Testis (tissue), 2 donors: ENCODE measurements at regions not wholly inside any gene's neighbourhood (a gene's known extent, or its start where the extent isn't known, plus 50 kb on each side); places are given as distances from the start of the nearest gene placed in this dataset.

ENCODE experiments used
- DNase-seq: peaks from one replicate; pipeline ENCODE4 v3.0.0-alpha.2; 2019
- H3K27ac ChIP-seq, 2 donors: fragments of 200-600 bp; sonication (generic); one replicate each; pipeline ENCODE4 v1.5.1; 2019
- H3K27me3 ChIP-seq: fragments of 200-600 bp; sonication (generic); one replicate; pipeline ENCODE4 v1.5.1; 2019
- H3K36me3 ChIP-seq: fragments of 200-600 bp; sonication (generic); one replicate; pipeline ENCODE4 v1.5.1; 2017; ENCODE audit warnings: low read depth; ENCODE audit errors: missing control alignments
- H3K4me1 ChIP-seq: fragments of 200-600 bp; sonication (generic); one replicate; pipeline ENCODE4 v1.5.1; 2019
- H3K4me3 ChIP-seq, 2 donors: fragments of 200-600 bp; sonication (generic); one replicate each; pipeline ENCODE4 v1.5.1; 2017 to 2019
- H3K9me3 ChIP-seq: fragments of 200-600 bp; sonication (generic); one replicate; pipeline ENCODE4 v1.5.1; 2017
- POLR2A ChIP-seq: fragments of 450-650 bp; IDR thresholded peaks from one replicate; pipeline ENCODE4 v1.6.1; 2017; ENCODE audit warnings: antibody characterized with exemption, mild to moderate bottlenecking, moderate library complexity
- WGBS, 2 donors: methylation state at CpG; one replicate each; pipeline ENCODE4 v1.1.5; 2018; 5-methylcytosine and 5-hydroxymethylcytosine counted together
- intact Hi-C: fragments of 100-400 bp; cut with DNase I; formaldehyde crosslinking; loops from one replicate; pipeline ENCODE4 v1.15.1; 2023; ENCODE audit warnings: low total_unique reads
- TF ChIP-seq, protein P1 (sequence below), 3 experiments: fragments of 450-650 bp in 2 of 3; fragments of 200-600 bp in 1 of 3; sonication (generic) in 1 of 3; IDR thresholded peaks; one replicate each; pipeline ENCODE4 v1.5.1; 2016 to 2019; ENCODE audit warnings: antibody characterized with exemption in 3 of 3, mild to moderate bottlenecking in 2 of 3, moderate library complexity in 1 of 3

DNA sequence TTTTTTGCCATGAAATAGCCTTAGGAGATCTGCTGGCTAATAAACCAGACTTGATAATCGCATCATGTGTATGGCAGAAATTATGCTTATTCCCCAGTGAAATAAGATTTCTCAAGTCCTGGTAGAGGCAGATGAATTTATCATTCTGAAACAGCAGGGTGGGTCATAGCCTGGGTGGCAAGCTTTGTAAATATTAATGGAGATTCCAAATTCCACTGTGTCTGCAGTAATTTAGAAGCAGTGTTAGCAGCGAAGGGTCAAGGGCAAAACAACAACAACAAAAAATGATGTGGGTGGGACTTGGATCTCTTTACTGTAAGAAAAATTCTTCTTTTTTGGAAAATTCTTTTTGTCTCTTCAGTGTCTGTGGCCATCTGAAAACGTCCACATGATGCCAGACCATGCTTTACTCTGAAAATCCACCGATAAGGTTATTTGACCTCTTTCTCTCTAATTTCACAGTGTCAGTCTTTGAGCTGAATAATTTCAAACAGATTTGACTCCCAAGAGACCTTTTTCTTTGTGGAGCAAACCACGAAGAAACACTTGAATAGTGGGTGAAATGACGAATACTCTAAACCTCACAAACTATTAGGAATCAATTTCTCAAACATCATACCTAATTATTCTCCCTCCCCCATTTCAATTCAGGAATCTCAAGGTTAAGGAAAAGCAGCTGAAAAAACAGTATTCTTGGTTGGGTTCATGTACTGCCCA lies 106.0 kb upstream of the RPS23 start:
- no peak for TF ChIP-seq POLR2A
- TF ChIP-seq, protein P1, sequence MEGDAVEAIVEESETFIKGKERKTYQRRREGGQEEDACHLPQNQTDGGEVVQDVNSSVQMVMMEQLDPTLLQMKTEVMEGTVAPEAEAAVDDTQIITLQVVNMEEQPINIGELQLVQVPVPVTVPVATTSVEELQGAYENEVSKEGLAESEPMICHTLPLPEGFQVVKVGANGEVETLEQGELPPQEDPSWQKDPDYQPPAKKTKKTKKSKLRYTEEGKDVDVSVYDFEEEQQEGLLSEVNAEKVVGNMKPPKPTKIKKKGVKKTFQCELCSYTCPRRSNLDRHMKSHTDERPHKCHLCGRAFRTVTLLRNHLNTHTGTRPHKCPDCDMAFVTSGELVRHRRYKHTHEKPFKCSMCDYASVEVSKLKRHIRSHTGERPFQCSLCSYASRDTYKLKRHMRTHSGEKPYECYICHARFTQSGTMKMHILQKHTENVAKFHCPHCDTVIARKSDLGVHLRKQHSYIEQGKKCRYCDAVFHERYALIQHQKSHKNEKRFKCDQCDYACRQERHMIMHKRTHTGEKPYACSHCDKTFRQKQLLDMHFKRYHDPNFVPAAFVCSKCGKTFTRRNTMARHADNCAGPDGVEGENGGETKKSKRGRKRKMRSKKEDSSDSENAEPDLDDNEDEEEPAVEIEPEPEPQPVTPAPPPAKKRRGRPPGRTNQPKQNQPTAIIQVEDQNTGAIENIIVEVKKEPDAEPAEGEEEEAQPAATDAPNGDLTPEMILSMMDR (IDR thresholded peaks at IDR 0.05): no peak
- intact Hi-C loops: no loop called here
- Histone ChIP-seq H3K27ac (peak overlapping the region; percentile 15 to 55), H3K36me3 (no peaks in the 10 kb centered on the region), H3K27me3 (no peaks in the 10 kb centered on the region), H3K9me3 (no peaks in the 10 kb centered on the region), H3K4me1 (peaks cover 12% of the 10 kb centered on the region), H3K4me3 (no peak overlapping the region)
- WGBS, 2 donors: 41 to 43% methylated on average over 6 of the region's 6 CpGs
- peak; percentile 34 for DNase-seq

DNA sequence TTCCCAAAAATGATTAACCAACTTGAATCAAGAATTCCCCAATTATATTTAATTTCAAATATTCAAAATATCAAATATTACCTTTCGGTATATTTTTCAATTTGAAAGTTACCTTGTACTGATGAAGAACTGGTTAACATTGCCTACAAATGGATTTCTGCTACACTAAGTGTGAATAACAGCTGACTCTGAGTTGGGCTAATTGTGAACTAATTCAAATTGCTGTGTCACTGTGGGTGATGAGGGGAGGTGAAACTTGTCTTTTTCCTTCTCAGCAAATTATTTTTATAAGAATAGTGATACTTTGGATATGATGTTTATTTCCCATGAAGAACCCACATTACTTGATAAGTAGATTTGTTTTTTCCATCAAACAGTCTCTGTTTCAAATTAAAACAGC lies 103.4 kb upstream of the RPS23 start:
- TF ChIP-seq POLR2A: no peak
- TF ChIP-seq, protein P1 (IDR thresholded peaks at IDR 0.05): no peak
- Histone ChIP-seq H3K4me3 (no peak overlapping the region), H3K9me3 (no peaks in the 10 kb centered on the region), H3K27ac (no peak overlapping the region), H3K4me1 (peaks cover 6% of the 10 kb centered on the region), H3K36me3 (no peaks in the 10 kb centered on the region), H3K27me3 (no peaks in the 10 kb centered on the region)
- DNase-seq: no peak
- WGBS, 2 donors: 93 to 97% methylated on average over 1 of the region's 1 CpG
- intact Hi-C loops: no loop called here

DNA sequence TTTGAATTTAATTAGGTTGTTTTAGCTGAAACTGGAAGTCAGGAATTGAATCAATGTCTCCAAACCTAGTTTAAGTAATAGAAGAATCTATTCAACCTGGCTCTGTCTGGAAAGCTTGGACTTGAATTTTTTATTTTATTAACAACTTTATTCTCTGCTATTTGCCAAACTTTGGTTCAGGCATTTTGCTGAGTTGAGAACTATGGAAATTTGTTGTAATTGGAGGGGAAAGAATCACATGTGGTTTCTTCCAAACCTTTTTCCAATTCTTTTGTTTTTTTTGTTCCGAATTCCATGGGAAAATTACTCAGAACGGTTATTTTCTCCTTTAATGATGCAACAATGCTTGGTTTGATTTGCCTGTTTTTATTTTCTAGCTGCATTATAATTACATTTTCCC lies 98.2 kb upstream of the RPS23 start:
- no peak for TF ChIP-seq POLR2A
- TF ChIP-seq, protein P1 (IDR thresholded peaks at IDR 0.05): no peak

DNA sequence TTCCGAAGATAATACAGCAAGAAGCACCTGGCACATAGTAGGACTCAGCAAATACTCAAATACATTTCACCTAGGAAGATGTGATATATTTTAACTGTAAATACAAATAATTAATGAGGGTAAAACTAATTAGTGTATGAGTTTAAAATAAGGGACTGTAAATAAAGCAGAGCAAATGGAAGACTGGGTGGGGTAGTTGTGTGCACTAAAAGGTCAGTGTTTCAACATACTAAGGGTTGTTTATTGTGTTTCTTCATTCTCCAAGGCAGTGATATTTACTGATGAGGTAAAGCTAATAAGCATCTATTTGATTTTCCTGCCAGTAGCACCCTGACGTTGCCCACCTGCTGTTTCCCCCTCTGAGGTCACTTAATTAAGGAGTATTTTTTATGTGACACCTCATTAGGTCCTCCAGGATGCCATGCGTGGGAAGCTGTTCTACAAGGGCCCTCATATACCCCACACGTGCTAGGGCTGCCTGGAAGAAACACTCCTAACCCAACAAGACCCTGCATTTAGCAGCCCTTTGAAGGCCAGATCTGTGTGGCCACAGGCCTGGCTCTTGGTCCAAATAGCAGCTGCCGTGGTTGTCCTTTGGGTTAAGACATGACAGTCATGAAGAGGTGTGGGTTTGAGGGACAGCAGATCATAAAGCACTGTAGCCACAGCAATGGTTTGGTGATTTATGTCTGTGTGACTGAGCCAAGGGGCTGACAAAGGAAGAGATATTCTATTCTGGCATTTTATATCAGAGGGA lies 97.5 kb upstream of the RPS23 start:
- intact Hi-C loops: no loop called here
- TF ChIP-seq POLR2A: no peak
- TF ChIP-seq, protein P1 (IDR thresholded peaks at IDR 0.05): no peak
- DNase-seq: no peak
- 73 to 76% methylated on average over 5 of the region's 5 CpGs for WGBS, 2 donors
- H3K36me3 ChIP-seq: no peaks in the 10 kb centered on the region
- no peaks in the 10 kb centered on the region for H3K4me1 ChIP-seq
- no peak overlapping the region for H3K4me3 ChIP-seq
- H3K27ac ChIP-seq: peak overlapping the region in 1 of 2 donors; percentile 41
- H3K9me3 ChIP-seq: no peaks in the 10 kb centered on the region
- H3K27me3 ChIP-seq: no peaks in the 10 kb centered on the region

More for the DNA sequence above, 98.2 kb upstream of the RPS23 start:
- H3K9me3 ChIP-seq: no peaks in the 10 kb centered on the region
- DNase-seq: no peak
- no peaks in the 10 kb centered on the region for H3K27me3 ChIP-seq
- no peak overlapping the region for H3K4me3 ChIP-seq
- no peaks in the 10 kb centered on the region for H3K36me3 ChIP-seq
- peak overlapping the region in 1 of 2 donors; percentile 44 for H3K27ac ChIP-seq
- intact Hi-C loops: no loop called here
- no peaks in the 10 kb centered on the region for H3K4me1 ChIP-seq
- WGBS, 2 donors: 63 to 79% methylated on average over 2 of the region's 2 CpGs
